HG03460 (cell line): ENCODE measurements at regions not wholly inside any gene's neighbourhood (a gene's known extent, or its start where the extent isn't known, plus 50 kb on each side); places are given as distances from the start of the nearest gene placed in this dataset.
"Not testable (repeated sequence)": the region's sequence is repeated elsewhere in the genome, so short reads cannot be mapped to it uniquely, and the experiment has no call there.

Experiments
- ATAC-seq: cut with Tn5 transposase; IDR thresholded peaks from one replicate; pipeline ENCODE4 v1.9.1; 2021; ENCODE audit not compliant: unreplicated experiment

DNA sequence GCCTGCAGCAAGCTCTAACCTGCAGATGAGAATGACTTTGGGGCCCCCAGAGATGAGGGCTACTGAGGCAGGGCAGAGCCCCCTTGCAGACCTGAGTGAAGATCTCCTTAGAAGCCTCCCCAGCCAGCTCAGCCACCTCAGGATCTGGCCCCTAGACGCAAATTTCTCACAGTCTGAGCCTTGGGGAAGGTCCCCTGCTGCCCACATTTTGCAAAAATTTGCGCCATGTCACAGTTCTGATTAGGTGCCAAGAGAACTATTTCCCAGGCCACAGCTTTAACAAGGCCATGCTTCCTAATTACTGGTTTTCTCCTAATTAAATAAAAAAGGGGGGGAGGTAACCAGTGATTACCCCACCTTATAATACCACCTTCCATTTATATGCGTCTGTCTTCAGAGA, 81.0 kb upstream of the HES1 start:
- ATAC-seq = no peak

DNA sequence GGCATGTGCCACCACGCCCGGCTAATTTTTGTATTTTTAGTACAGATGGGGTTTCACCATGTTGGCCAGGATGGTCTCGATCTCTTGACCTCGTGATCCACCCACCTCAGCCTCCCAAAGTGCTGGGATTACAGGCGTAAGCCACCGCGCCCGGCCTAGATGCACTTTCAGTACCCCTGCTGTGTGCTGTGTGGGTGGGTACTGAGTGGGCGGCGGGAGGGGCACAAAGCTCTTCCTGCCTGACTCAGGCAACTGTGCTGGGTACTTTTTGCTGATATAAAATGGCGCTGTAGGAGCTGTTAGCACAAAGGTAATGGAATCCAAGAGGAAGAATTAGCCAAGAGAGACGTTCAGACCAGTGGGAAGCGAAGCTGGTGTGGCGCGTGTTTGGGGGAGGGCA, 79.6 kb upstream of the HES1 start:
- ATAC-seq = not testable (repeated sequence)

DNA sequence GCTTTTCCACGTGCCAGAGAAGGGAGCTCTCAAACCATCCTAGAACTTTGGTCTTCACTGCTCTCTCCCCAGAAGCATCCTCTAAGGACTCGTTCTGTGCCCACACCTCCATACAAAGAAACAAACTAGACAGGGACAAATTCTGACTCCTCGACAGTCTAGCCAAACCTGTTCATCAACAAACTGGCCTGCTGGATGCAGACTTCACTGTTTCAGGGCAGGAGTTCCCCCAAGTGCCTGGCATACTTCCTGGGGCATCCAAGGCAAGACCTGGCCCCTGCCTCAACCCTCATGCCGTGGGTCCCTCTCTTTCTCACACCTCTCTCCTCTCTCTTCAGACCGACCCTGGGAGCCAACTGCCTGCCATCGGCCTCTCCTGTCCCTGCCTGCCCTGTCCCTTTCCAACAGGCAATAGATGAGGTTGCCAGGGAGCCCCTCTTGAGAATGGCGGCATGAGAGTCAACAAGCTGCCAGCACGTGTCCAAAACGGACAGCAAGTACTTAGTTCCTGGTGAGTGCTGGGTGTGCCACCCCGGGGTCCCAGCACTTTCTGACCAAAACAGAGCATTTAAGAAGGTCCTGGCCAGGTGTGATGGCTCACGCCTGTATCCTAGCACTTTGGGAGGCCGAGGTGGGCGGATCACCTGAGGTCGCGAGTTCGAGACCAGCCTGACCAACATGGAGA, 79.1 kb upstream of the HES1 start:
- no peak for ATAC-seq

DNA sequence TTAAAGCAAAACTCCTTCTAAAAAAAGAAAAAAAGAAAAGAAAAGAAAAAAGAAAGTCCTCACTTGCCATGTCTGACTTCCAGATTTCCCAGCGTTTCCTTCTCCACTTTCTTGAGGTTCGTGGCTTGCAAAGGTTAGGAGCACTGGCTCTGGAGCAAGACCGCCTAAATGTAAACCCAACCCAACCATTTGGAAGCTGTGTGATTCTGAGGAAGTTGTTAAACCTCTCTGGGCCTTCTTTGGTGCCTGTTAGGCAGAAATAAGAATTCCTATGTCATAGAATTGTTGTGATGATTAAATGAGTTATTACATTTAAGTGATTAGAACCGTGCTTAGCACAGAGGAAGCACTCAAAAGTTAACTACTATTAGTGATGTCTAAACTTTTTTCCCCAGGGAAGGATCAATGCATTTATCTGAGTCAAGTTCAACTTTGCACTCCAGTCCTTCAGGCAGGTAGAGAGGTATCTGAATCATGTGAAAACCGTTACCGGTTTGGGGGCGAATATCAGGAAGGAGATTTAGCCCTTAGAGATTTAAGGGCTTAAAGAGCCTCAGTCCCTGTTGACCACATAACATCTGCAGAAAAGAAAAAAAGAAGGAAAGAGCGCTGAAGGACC, 78.3 kb upstream of the HES1 start:
- no peak for ATAC-seq

GRCh38 chr3:194058189-194058571, 77.8 kb upstream of the HES1 start:
- no peak for ATAC-seq

GRCh38 chr3:194058753-194059152, 77.2 kb upstream of the HES1 start:
- no peak for ATAC-seq

DNA sequence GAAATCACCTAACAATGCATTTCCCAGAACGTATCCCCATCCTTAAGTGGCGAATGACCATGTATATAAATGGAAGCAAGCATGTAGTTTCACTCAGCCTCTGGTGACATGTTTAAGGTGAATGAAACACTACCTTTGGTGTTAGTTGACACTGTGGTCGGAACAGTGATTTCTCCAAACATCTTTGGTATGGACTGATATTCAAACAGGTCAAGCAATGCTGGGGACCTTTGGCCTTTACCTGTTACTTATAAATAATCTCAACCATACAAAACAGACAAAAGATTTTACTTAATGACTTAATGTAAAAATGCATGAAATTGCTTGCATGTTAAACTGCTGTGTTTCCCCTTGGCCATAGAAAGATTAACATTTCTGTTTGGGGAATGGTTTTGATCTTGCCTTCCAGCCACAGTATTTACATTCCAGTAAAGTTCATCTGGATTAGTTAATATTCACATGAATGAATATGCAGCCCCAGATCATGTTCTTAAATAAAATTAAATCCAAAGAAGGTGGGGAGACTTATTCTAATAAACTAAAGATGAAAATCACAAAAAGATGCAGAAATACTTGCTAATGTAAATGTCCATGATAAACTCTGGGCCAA, 74.4 kb upstream of the HES1 start:
- ATAC-seq = no peak

GRCh38 chr3:194062830-194063229, 73.1 kb upstream of the HES1 start:
- no peak for ATAC-seq

DNA sequence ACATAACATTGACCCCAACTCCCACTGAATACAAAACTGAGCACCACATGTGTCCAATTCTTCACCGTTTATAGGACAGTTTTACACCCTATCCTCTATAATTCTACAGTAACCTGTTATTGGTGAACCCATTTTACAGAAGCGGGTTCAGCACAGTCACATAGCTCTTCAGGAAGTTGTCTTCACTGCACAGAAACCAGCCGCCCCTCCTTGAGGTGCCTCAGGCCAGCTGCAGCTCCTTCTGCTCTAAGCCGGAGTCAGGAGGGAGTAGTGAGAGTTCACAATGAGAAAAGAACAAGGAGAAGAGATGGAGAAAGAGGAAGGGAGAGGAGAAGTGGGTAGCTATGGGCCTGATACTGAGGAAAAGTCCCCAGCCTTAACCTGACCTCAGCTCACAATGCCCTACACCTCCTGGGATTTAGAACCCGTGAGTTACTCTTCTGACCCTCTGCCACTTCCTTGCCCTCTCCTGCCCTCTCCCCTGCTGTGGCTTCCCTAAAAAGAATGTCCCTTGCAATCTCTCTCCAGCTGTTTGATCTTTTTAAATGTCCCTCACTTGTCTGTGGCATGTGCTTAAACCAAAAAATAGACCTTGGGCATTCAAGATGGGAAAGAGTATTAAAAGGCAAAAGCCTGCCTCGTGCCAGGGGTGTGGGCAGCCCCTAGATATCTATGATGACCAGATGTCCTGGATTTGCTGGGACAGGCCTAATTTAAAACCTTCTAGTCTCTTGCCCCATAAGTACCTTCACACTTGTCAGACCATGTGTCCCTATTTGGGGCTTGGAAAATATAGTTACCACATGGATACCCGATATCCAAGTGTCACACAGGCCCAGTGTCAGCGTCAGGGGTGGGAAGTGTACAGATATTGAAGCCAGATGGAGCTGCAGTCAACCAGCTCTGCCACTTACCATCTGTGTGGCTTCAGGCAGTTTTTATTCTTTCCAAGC, 71.3 kb upstream of the HES1 start:
- ATAC-seq = no peak

DNA sequence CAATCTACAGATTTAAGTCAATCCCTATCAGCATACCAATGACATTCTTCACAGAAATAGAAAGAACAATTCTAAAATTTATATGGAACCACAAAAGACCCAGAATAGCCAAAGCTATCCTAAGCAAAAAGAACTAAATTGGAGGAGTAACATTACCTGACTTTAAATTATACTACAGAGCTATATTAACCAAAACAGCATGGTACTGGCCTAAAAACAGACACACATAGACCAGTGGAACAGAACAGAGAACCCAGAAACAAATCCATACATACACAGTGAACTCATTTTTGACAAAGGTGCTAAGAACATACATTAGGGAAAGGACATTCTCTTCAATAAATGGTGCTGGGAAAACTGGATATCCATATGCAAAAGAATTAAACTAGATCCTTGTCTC, 68.6 kb upstream of the HES1 start:
- not testable (repeated sequence) for ATAC-seq

GRCh38 chr3:194067949-194068362, 68.0 kb upstream of the HES1 start:
- ATAC-seq = no peak

DNA sequence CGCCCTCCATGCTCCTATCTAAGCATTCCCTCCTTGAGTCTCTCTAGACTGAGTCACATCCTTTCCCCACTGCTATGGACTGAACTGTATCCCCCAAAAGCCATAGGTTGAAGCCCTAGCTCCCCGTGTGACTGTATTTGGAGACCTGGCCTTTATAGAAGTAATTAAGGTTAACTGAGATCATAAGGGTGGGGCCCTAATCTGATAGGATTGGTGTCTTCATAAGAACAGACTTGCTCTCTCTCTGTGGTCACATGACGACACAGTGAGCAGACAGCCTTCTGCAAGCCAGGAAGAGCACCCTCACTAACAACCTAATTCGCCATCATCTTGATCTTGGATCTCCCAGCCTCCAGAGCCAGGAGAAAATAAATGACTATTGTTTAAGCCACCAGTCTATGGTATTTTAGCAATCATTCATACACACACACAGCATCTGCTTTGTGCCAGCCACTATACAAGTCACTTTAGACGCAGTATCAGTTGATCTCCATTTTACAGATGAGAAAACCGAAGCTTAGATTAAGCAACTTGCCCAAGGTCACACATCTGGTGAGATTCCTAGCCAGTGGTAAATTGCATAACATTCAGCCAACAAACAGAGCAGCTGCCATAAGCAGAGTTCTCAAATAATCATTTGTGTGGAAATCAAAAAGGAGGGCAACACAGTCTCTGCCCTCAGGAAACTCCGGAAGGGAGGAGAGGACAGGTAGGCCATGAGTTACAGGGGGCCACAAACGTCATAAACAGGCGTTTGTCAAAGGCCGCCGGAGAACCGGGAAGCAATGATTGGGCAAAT, 66.3 kb upstream of the HES1 start:
- no peak for ATAC-seq

DNA sequence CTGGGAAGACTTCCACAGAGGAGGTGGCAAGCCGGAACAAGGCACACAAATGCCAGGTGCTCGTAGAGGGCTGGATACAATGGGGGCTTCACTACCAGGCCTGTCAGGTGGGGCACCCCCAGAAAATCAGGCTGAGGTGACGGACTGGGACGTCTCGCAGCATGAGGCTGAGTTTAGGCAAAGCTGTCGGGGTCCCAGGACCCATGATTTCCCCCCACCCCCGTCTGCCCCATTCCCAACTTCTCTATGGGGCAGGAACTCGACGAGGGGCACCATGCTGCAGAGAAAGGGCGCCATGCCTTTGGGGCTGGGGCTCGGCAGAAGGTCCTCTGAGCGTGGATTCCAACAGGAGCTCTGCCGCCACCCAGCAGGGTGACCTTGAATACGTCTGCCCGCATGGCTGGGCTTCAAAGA, 65.7 kb upstream of the HES1 start:
- no peak for ATAC-seq

GRCh38 chr3:194070634-194071409, 65.1 kb upstream of the HES1 start:
- ATAC-seq = peak; percentile 97

DNA sequence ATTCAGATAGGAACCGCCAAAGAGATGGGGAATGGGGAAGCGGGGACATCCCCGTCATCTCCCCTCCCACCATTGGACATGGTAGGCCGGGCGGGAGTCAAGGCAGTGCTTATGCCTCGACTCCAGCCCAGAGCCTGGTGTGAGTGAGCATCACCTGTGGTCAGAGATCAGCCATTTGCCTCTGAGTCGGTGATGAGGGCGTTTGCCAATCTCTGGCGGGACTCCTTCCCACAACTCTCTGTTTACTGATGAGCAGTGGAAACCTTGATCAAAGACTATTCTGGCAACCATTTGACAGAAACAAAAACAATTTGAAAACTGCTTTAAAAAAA, 63.9 kb upstream of the HES1 start:
- no peak for ATAC-seq

DNA sequence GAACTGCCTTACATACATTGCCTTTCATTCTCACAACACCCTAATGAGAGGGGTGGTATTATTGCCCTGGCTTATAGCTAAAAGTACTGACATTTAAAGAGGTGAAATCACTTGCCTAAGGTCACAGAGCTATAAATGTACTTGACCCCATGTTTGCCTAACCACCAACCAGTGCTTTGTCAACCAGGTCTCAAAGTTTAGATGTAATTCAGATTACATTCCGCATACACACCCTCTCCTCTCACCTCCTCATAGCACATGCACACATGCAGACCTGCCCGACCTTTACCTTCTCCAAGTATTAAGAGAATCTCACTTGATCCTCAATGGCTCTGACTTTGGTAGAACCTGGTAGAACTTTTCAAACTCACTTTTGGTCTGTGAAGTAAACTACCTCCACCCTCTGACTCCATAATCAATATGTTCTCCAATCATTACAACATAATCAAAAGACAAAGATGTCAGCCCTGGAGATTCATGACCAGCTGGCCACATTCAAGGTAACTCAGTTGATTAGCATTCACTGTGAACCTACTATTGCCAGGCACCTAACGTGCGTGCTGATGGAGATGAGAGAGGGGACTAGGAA, 63.2 kb upstream of the HES1 start:
- ATAC-seq = no peak

DNA sequence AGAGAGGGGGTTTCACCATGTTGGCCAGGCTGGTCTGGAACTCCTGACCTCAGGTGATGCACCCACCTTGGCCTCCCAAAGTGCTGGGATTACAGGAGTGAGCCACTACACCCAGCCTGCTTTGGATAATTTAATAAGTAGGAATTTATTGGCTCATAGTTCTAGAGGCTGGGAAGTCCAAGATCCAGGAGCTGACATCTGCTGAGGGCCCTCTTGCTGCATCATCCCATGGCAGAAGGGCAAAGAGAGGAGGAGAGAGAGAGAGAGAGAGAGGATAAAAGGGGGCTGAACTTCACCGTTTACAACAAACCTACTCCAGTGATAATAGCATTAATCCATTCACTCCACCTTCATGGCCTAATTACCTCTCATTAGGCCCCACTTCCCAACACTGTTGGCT, 62.0 kb upstream of the HES1 start:
- ATAC-seq = no peak

- ATAC-seq = no peak
These were observed 60.8 kb upstream of the HES1 start for GRCh38 chr3:194075088-194075615.

GRCh38 chr3:194075802-194076460, 60.0 kb upstream of the HES1 start:
- no peak for ATAC-seq
